Hepatocyte (in vitro differentiated cells): ENCODE measurements at regions not wholly inside any gene's neighbourhood (a gene's known extent, or its start where the extent isn't known, plus 50 kb on each side); places are given as distances from the start of the nearest gene placed in this dataset.

ENCODE experiments used
- EZH2 ChIP-seq: fragments of 200-600 bp; sonication (generic); IDR thresholded peaks from 2 replicates; pipeline ENCODE4 v1.6.1; 2016; ENCODE audit warnings: antibody characterized with exemption, mild to moderate bottlenecking, borderline replicate concordance
- TF ChIP-seq, protein P1 (sequence below): fragments of 200-600 bp; sonication (generic); IDR thresholded peaks from 2 replicates; pipeline ENCODE4 v1.5.1; 2016; ENCODE audit warnings: antibody characterized with exemption, mild to moderate bottlenecking; ENCODE audit not compliant: poor library complexity

DNA sequence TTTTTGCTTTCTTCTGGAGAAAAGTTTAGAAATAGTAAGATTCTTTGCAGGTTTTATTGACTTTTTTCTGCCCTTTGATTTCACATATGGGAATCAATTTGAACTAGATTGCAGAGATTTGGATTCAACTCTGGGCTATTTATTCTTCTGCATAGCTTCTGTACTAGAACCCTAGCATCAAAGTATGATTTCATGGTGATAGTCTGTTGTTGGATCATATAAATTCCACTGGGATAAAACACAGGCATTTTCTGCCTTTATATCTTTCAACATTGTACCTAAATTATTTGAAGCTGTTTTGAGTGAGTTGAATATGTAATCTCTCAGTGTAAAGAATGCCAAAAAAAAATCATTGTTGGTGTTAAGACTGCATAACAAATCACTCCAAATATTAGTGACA lies 458.4 kb upstream of the MPDZ start:
- TF ChIP-seq, protein P1, sequence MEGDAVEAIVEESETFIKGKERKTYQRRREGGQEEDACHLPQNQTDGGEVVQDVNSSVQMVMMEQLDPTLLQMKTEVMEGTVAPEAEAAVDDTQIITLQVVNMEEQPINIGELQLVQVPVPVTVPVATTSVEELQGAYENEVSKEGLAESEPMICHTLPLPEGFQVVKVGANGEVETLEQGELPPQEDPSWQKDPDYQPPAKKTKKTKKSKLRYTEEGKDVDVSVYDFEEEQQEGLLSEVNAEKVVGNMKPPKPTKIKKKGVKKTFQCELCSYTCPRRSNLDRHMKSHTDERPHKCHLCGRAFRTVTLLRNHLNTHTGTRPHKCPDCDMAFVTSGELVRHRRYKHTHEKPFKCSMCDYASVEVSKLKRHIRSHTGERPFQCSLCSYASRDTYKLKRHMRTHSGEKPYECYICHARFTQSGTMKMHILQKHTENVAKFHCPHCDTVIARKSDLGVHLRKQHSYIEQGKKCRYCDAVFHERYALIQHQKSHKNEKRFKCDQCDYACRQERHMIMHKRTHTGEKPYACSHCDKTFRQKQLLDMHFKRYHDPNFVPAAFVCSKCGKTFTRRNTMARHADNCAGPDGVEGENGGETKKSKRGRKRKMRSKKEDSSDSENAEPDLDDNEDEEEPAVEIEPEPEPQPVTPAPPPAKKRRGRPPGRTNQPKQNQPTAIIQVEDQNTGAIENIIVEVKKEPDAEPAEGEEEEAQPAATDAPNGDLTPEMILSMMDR, result no peak
- TF ChIP-seq EZH2, result no peak
